ENCODE measurements at regions not wholly inside any gene's neighbourhood (a gene's known extent, or its start where the extent isn't known, plus 50 kb on each side); places are given as distances from the start of the nearest gene placed in this dataset.
"Not testable (repeated sequence)": the region's sequence is repeated elsewhere in the genome, so short reads cannot be mapped to it uniquely, and the experiment has no call there.

- no peaks in the 10 kb centered on the region for H3K4me1 Mint-ChIP-seq
- no peaks in the 10 kb centered on the region for H3K36me3 Mint-ChIP-seq (ENCODE audit: low read depth)
- ATAC-seq (ENCODE audit: low read depth), result no peak
- no peak overlapping the region for H3K27ac Mint-ChIP-seq
- ChIA-PET POLR2A (no interaction called here), CTCF (no interaction called here)
- H3K9me3 Mint-ChIP-seq, result no peaks in the 10 kb centered on the region
- no peak for DNase-seq
- no peak for TF ChIP-seq CTCF (IDR thresholded peaks at IDR 0.05)
- no peak overlapping the region for H3K4me3 Mint-ChIP-seq
- peaks cover 17% of the 10 kb centered on the region for H3K27me3 Mint-ChIP-seq
- intact Hi-C loops (cut with micrococcal nuclease), result no loop called here
Observed at GRCh38 chr15:79501086-79501485, 69.0 kb downstream of the MINAR1 start.

DNA sequence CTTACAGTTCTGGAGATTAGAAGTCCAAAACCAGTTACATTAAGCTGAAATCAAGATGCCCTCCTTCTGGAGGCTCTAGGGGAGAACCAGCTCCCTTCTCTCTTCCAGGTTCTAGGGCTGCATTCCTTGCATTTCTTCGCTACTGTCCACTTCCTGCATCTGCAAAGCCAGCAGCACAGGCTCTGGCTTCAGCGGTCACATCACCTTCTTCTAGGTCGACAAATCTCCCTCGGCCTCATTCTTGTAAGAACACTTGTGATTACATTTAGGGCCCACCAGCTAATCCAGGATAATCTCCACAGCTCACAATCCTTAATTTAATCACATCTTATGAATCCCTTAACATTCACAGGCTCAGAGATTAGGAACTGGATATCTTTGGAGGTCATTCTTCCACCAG lies 73.8 kb downstream of the MINAR1 start:
- Mint-ChIP-seq H3K4me3 (no peak overlapping the region), H3K27ac (no peak overlapping the region), H3K9me3 (no peaks in the 10 kb centered on the region), H3K36me3 (ENCODE audit: low read depth) (no peaks in the 10 kb centered on the region), H3K27me3 (peaks cover 4% of the 10 kb centered on the region), H3K4me1 (no peaks in the 10 kb centered on the region)
- CTCF ChIA-PET, result no interaction called here
- no peak for TF ChIP-seq CTCF (IDR thresholded peaks at IDR 0.05)
- POLR2A ChIA-PET, result no interaction called here
- ATAC-seq (ENCODE audit: low read depth) (no peak), DNase-seq (no peak)
- intact Hi-C loops (cut with micrococcal nuclease), result no loop called here

GRCh38 chr15:79512844-79513243 lies 80.7 kb downstream of the MINAR1 start:
- H3K4me3 Mint-ChIP-seq; DNase-seq; H3K27ac Mint-ChIP-seq; H3K36me3 Mint-ChIP-seq (ENCODE audit: low read depth); intact Hi-C loops (cut with micrococcal nuclease); CTCF ChIA-PET; H3K9me3 Mint-ChIP-seq; ATAC-seq (ENCODE audit: low read depth); POLR2A ChIA-PET; H3K27me3 Mint-ChIP-seq; H3K4me1 Mint-ChIP-seq: not testable (repeated sequence)

- ChIA-PET POLR2A (no interaction called here), CTCF (no interaction called here)
- Mint-ChIP-seq H3K4me1 (no peaks in the 10 kb centered on the region), H3K27ac (no peak overlapping the region), H3K9me3 (no peaks in the 10 kb centered on the region), H3K36me3 (ENCODE audit: low read depth) (no peaks in the 10 kb centered on the region), H3K4me3 (no peak overlapping the region), H3K27me3 (peaks cover 2% of the 10 kb centered on the region)
- no peak for TF ChIP-seq CTCF (IDR thresholded peaks at IDR 0.05)
- ATAC-seq (ENCODE audit: low read depth), result no peak
- intact Hi-C loops (cut with micrococcal nuclease), result no loop called here
- DNase-seq, result no peak
Observed at GRCh38 chr15:79513417-79513816, 81.3 kb downstream of the MINAR1 start.

- intact Hi-C loops (cut with micrococcal nuclease), result no loop called here
- peaks cover 2% of the 10 kb centered on the region for H3K27me3 Mint-ChIP-seq
- H3K36me3 Mint-ChIP-seq (ENCODE audit: low read depth), result no peaks in the 10 kb centered on the region
Observed at GRCh38 chr15:79513940-79514339, 81.8 kb downstream of the MINAR1 start.

More at GRCh38 chr15:79513940-79514339, 81.8 kb downstream of the MINAR1 start:
- ATAC-seq (ENCODE audit: low read depth), result no peak
- ChIA-PET CTCF (no interaction called here), POLR2A (no interaction called here)
- TF ChIP-seq CTCF (IDR thresholded peaks at IDR 0.05), result no peak
- Mint-ChIP-seq H3K4me1 (no peaks in the 10 kb centered on the region), H3K27ac (no peak overlapping the region), H3K9me3 (no peaks in the 10 kb centered on the region), H3K4me3 (no peak overlapping the region)
- no peak for DNase-seq
